HepG2 (cell line): ENCODE measurements at regions not wholly inside any gene's neighbourhood (a gene's known extent, or its start where the extent isn't known, plus 50 kb on each side); places are given as distances from the start of the nearest gene placed in this dataset.

Source experiments
- ATAC-seq: fragments of 200-7000 bp; cut with Tn5 transposase; 3 replicates; pipeline ENCODE4 v1.9.1; 2020; ENCODE audit warnings: mild to moderate bottlenecking, moderate library complexity
- BruUV-seq: library from RNA; stranded (reverse); fragments of 400-500 nt; replicated peaks from 2 replicates; lab custom pipeline; 2021; lab: Mats Ljungman, UMichigan
- CTCF ChIA-PET: fragments of 300-600 bp; formaldehyde crosslinking; extraction: SDS; loops from one replicate; lab custom pipeline; 2021; ENCODE audit warnings: low total read pairs, inconsistent platforms, low intra/inter-chr PET ratio; lab: Yijun Ruan, JAX
- POLR2A ChIA-PET: fragments of 350-600 bp; sonication (Branson Sonifier 250); formaldehyde crosslinking; loops from one replicate; lab custom pipeline; 2020; ENCODE audit warnings: antibody characterized with exemption, inconsistent platforms; lab: Yijun Ruan, JAX
- DNase-seq: peaks from one replicate; pipeline ENCODE4 v3.0.0-alpha.2; 2015; ENCODE audit warnings: low spot score
- FAIRE-seq: peaks from 3 replicates; lab custom pipeline; 2011; peaks lifted over from hg19 to GRCh38; lab: Jason Lieb, UNC
- H2AFZ ChIP-seq: one replicate; pipeline ENCODE4 v1.6.1; 2011; ENCODE audit warnings: low read length, inconsistent platforms
- H3K27ac ChIP-seq: fragments of 300-600 bp; 3 replicates; pipeline ENCODE4 v1.8.0; 2011; ENCODE audit warnings: mixed run types, mild to moderate bottlenecking, mixed read lengths, low read length, inconsistent platforms; ENCODE audit not compliant: insufficient read depth; ENCODE audit errors: extremely low read length
- H3K27me3 ChIP-seq, 2 experiments: fragments of 200-600 bp in 1 of 2; 2 replicates in 1 of 2; 3 replicates in 1 of 2; pipeline versions ENCODE4 v1.6.0 to v1.8.0; 2011; ENCODE audit warnings: low read length in 2 of 2, mild to moderate bottlenecking in 2 of 2, moderate library complexity in 2 of 2, inconsistent platforms in 1 of 2; ENCODE audit not compliant: insufficient read depth in 2 of 2, control insufficient read depth in 1 of 2
- H3K36me3 ChIP-seq, 2 experiments: fragments of 200-600 bp in 1 of 2; replicated peaks in 1 of 2; 2 replicates in 1 of 2; 3 replicates in 1 of 2; pipeline versions ENCODE4 v1.5.1 to v1.8.0; 2011; ENCODE audit warnings: low read length in 2 of 2, inconsistent platforms in 1 of 2; ENCODE audit not compliant: insufficient read depth in 2 of 2, control insufficient read depth in 1 of 2
- H3K4me1 ChIP-seq: 2 replicates; pipeline ENCODE4 v1.5.1; 2012; ENCODE audit warnings: low read length, inconsistent platforms; ENCODE audit not compliant: insufficient read depth
- H3K4me2 ChIP-seq: 2 replicates; pipeline ENCODE4 v1.6.0; 2011; ENCODE audit warnings: low read depth, low read length, inconsistent platforms
- H3K4me3 ChIP-seq, 3 experiments: fragments of 200-600 bp in 1 of 3; sonication (generic), shearing (Covaris generic) in 1 of 3; replicated peaks in 1 of 3; 2 replicates each; pipeline ENCODE4 v1.5.1; 2011 to 2016; ENCODE audit warnings: low read length in 3 of 3, inconsistent platforms in 2 of 3, low read depth in 2 of 3, mild to moderate bottlenecking in 2 of 3, control low read depth in 1 of 3, mixed read lengths in 1 of 3; ENCODE audit not compliant: insufficient read depth in 1 of 3
- H3K79me2 ChIP-seq: one replicate; pipeline ENCODE4 v1.6.1; 2011; ENCODE audit warnings: low read length, inconsistent platforms; ENCODE audit not compliant: insufficient read depth
- H3K9ac ChIP-seq: 2 replicates; pipeline ENCODE4 v1.6.0; 2011; ENCODE audit warnings: mild to moderate bottlenecking, low read depth, low read length, inconsistent platforms; ENCODE audit not compliant: insufficient read depth
- H3K9me3 ChIP-seq: 2 replicates; pipeline ENCODE4 v1.5.1; 2012; ENCODE audit warnings: mild to moderate bottlenecking, low read length
- H4K20me1 ChIP-seq: 2 replicates; pipeline ENCODE4 v1.6.0; 2011; ENCODE audit warnings: inconsistent platforms, mild to moderate bottlenecking, low read length, moderate library complexity; ENCODE audit not compliant: insufficient read depth
- FOXA1 ChIP-seq, 2 experiments: fragments of 450-650 bp in 1 of 2; sonication (generic) in 1 of 2; formaldehyde crosslinking in 1 of 2; IDR thresholded peaks; 2 replicates each; pipeline versions ENCODE4 v1.4.0 to v1.6.1; 2016 to 2020; ENCODE audit warnings: missing genetic modification reagents in 1 of 2
- GABPB1 ChIP-seq: IDR thresholded peaks from 2 replicates; pipeline ENCODE4 v1.6.1; 2016; ENCODE audit warnings: mild to moderate bottlenecking, missing genetic modification reagents, moderate library complexity, missing compliant biosample characterization
- HNF4A ChIP-seq: sonication (generic); formaldehyde crosslinking; IDR thresholded peaks from 2 replicates; pipeline ENCODE4 v1.4.0; 2020; ENCODE audit warnings: missing genetic modification reagents
- HOXA3 ChIP-seq: sonication (generic); formaldehyde crosslinking; IDR thresholded peaks from 2 replicates; pipeline ENCODE4 v1.5.0; 2020; ENCODE audit warnings: missing genetic modification reagents
- MIER2 ChIP-seq: IDR thresholded peaks from 2 replicates; pipeline ENCODE4 v1.6.1; 2016; ENCODE audit warnings: missing biosample characterization, missing genetic modification reagents
- MIER3 ChIP-seq: IDR thresholded peaks from 2 replicates; pipeline ENCODE4 v1.6.1; 2016; ENCODE audit warnings: missing compliant biosample characterization, borderline replicate concordance
- RFX5 ChIP-seq: IDR thresholded peaks from 2 replicates; pipeline ENCODE4 v1.6.1; 2011; ENCODE audit warnings: low read depth, low read length, improper control_type of control experiment
- ZFAT ChIP-seq: sonication (generic); formaldehyde crosslinking; conservative IDR thresholded peaks from 2 replicates; pipeline ENCODE4 v1.8.1; 2023; ENCODE audit warnings: missing genetic modification reagents, inconsistent platforms
- ZNF20 ChIP-seq: sonication (generic); formaldehyde crosslinking; IDR thresholded peaks from 2 replicates; pipeline ENCODE4 v1.4.0; 2020; ENCODE audit warnings: mild to moderate bottlenecking, moderate library complexity, missing genetic modification reagents
- ZNF24 ChIP-seq: fragments of 450-650 bp; IDR thresholded peaks from 2 replicates; pipeline ENCODE4 v1.6.1; 2017; ENCODE audit warnings: antibody characterized with exemption, mild to moderate bottlenecking
- ZNF280B ChIP-seq: sonication (generic); formaldehyde crosslinking; IDR thresholded peaks from 2 replicates; pipeline ENCODE4 v1.5.0; 2020; ENCODE audit warnings: missing genetic modification reagents, mild to moderate bottlenecking, borderline replicate concordance
- ZNF430 ChIP-seq: sonication (generic); formaldehyde crosslinking; IDR thresholded peaks from 2 replicates; pipeline ENCODE4 v1.9.0; 2021; ENCODE audit warnings: mild to moderate bottlenecking, missing genetic modification reagents
- ZNF597 ChIP-seq: sonication (generic); formaldehyde crosslinking; IDR thresholded peaks from 2 replicates; pipeline ENCODE4 v1.5.0; 2020; ENCODE audit warnings: missing genetic modification reagents
- ZNF781 ChIP-seq: sonication (generic); formaldehyde crosslinking; IDR thresholded peaks from 2 replicates; pipeline ENCODE4 v1.5.1; 2020; ENCODE audit warnings: borderline replicate concordance, mild to moderate bottlenecking, missing genetic modification reagents; ENCODE audit errors: not compliant biosample characterization
- ZUFSP ChIP-seq: sonication (generic); formaldehyde crosslinking; IDR thresholded peaks from 2 replicates; pipeline ENCODE4 v1.9.0; 2021; ENCODE audit warnings: missing genetic modification reagents, mild to moderate bottlenecking, borderline replicate concordance
- in situ Hi-C: cut with HindIII; loops from 2 replicates; pipeline ENCODE4 v1.10.0; 2017; ENCODE audit warnings: low pct_unique_long_range_greater_than_20kb; ENCODE audit not compliant: extremely low pct_ligation_motif_present
- intact Hi-C: fragments of 100-400 bp; cut with micrococcal nuclease; formaldehyde crosslinking; loops from one replicate; pipeline ENCODE4 v1.10.0; 2022; ENCODE audit not compliant: unreplicated experiment

GRCh38 chr4:130896920-130897319, 1801.0 kb downstream of the C4orf33 start:
- Histone ChIP-seq H3K4me1 (no peaks in the 10 kb centered on the region), H3K4me2 (no peak overlapping the region), H3K9me3 (no peaks in the 10 kb centered on the region), H3K9ac (no peak overlapping the region), H3K79me2 (no peaks in the 10 kb centered on the region), H3K27me3 (no peaks in the 10 kb centered on the region), H3K36me3 (no peaks in the 10 kb centered on the region), H4K20me1 (no peaks in the 10 kb centered on the region), H3K27ac (no peak overlapping the region), H3K4me3 (no peak overlapping the region), H2AFZ (no peak overlapping the region)
- ChIA-PET POLR2A (no interaction called here), CTCF (no interaction called here)
- DNase-seq (no peak), ATAC-seq (no peak), FAIRE-seq (no peak)
- TF ChIP-seq ZFAT (CRISPR knock-in tag) (no peak), ZNF24 (no peak), HOXA3 (CRISPR knock-in tag) (no peak), HNF4A (CRISPR knock-in tag) (no peak), ZNF20 (CRISPR knock-in tag) (no peak), ZNF597 (no peak), FOXA1 (IDR thresholded peaks at IDR 0.05) (no peak), FOXA1 (CRISPR knock-in tag; IDR thresholded peaks at IDR 0.05) (no peak), MIER2 (CRISPR knock-in tag) (no peak), RFX5 (no peak), MIER3 (CRISPR knock-in tag) (no peak), ZUFSP (no peak), ZNF781 (CRISPR knock-in tag) (no peak), GABPB1 (no peak), ZNF430 (CRISPR knock-in tag) (no peak), ZNF280B (CRISPR knock-in tag) (no peak)
- BruUV-seq: no TSS peak
- in situ Hi-C loops: no loop called here
- intact Hi-C loops: no loop called here
